Uterus (tissue), 3 donors: ENCODE measurements at regions not wholly inside any gene's neighbourhood (a gene's known extent, or its start where the extent isn't known, plus 50 kb on each side); places are given as distances from the start of the nearest gene placed in this dataset.

Experiments
- DNase-seq, 2 donors: peaks; one replicate each; pipeline ENCODE4 v3.0.0-alpha.2; 2019 to 2020
- H3K27ac ChIP-seq, 2 donors: fragments of 200-600 bp; sonication (generic); 1 replicate in 1 of 2; 2 replicates in 1 of 2; pipeline ENCODE4 v1.5.1; 2016 to 2018
- H3K27me3 ChIP-seq, 2 donors: fragments of 200-600 bp; sonication (generic); one replicate each; pipeline ENCODE4 v1.5.1; 2018 to 2019; ENCODE audit warnings: control low read depth in 1 of 2
- H3K36me3 ChIP-seq, 2 donors: fragments of 200-600 bp; sonication (generic); one replicate each; pipeline ENCODE4 v1.5.1; 2019; ENCODE audit warnings: control low read depth in 1 of 2
- H3K4me1 ChIP-seq, 2 donors: fragments of 200-600 bp; sonication (generic); one replicate each; pipeline ENCODE4 v1.5.1; 2018 to 2019; ENCODE audit warnings: control low read depth in 1 of 2
- H3K4me3 ChIP-seq, 2 donors: fragments of 200-600 bp; sonication (generic); 1 replicate in 1 of 2; 2 replicates in 1 of 2; pipeline ENCODE4 v1.5.1; 2018 to 2019; ENCODE audit warnings: mild to moderate bottlenecking in 1 of 2
- H3K9me3 ChIP-seq, 2 donors: fragments of 200-600 bp; sonication (generic); one replicate each; pipeline ENCODE4 v1.5.1; 2019; ENCODE audit warnings: control low read depth in 1 of 2
- CTCF ChIP-seq, 4 experiments: fragments of 200-600 bp in 2 of 4; fragments of 450-650 bp in 2 of 4; sonication (generic) in 2 of 4; IDR thresholded peaks; one replicate each; pipeline ENCODE4 v1.5.1; 2016 to 2019; ENCODE audit warnings: antibody characterized with exemption in 4 of 4, mild to moderate bottlenecking in 2 of 4, moderate library complexity in 1 of 4
- POLR2A ChIP-seq, 2 donors: fragments of 450-650 bp; IDR thresholded peaks; one replicate each; pipeline ENCODE4 v1.6.1; 2016; ENCODE audit warnings: antibody characterized with exemption in 2 of 2, mild to moderate bottlenecking in 1 of 2, moderate library complexity in 1 of 2
- intact Hi-C: fragments of 100-400 bp; cut with DNase I; formaldehyde crosslinking; loops from one replicate; pipeline ENCODE4 v1.15.1; 2023; ENCODE audit warnings: low total_unique reads
- donor health status: DM: yes; HTN: yes; CAD: no.

GRCh38 chr2:176656038-176656775 is 387.0 kb downstream of the MTX2 start:
- DNase-seq, result no peak
- Histone ChIP-seq H3K9me3 (no peaks in the 10 kb centered on the region), H3K27me3 (no peaks in the 10 kb centered on the region), H3K27ac (no peak overlapping the region), H3K4me1 (peaks cover 0 to 11% of the 10 kb centered on the region in 2 donors), H3K36me3 (no peaks in the 10 kb centered on the region), H3K4me3 (no peak overlapping the region)
- intact Hi-C loops, result no loop called here
- TF ChIP-seq CTCF (IDR thresholded peaks at IDR 0.05), result no peak
- no peak for TF ChIP-seq POLR2A (IDR thresholded peaks at IDR 0.05)

GRCh38 chr2:176656776-176657140 is 387.5 kb downstream of the MTX2 start:
- Histone ChIP-seq H3K4me1 (peaks cover 0 to 11% of the 10 kb centered on the region in 2 donors), H3K27me3 (no peaks in the 10 kb centered on the region), H3K36me3 (no peaks in the 10 kb centered on the region), H3K4me3 (no peak overlapping the region), H3K9me3 (no peaks in the 10 kb centered on the region), H3K27ac (no peak overlapping the region)
- intact Hi-C loops, result no loop called here
- no peak for DNase-seq
- TF ChIP-seq POLR2A (IDR thresholded peaks at IDR 0.05) (no peak), CTCF (IDR thresholded peaks at IDR 0.05) (no peak)

- no peak for TF ChIP-seq POLR2A (IDR thresholded peaks at IDR 0.05)
- no peak for TF ChIP-seq CTCF (IDR thresholded peaks at IDR 0.05)
- no peak overlapping the region for H3K4me3 ChIP-seq
- peaks cover 0 to 11% of the 10 kb centered on the region in 2 donors for H3K4me1 ChIP-seq
- no peak for DNase-seq
- H3K27me3 ChIP-seq, result no peaks in the 10 kb centered on the region
- H3K27ac ChIP-seq, result no peak overlapping the region
- intact Hi-C loops, result no loop called here
- no peaks in the 10 kb centered on the region for H3K36me3 ChIP-seq
- H3K9me3 ChIP-seq, result no peaks in the 10 kb centered on the region
These were observed 388.2 kb downstream of the MTX2 start for GRCh38 chr2:176657393-176657792.

GRCh38 chr2:176658708-176659107 is 389.5 kb downstream of the MTX2 start:
- intact Hi-C loops, result no loop called here
- no peaks in the 10 kb centered on the region for H3K36me3 ChIP-seq

More at GRCh38 chr2:176658708-176659107, 389.5 kb downstream of the MTX2 start:
- Histone ChIP-seq H3K27ac (no peak overlapping the region), H3K9me3 (no peaks in the 10 kb centered on the region), H3K27me3 (no peaks in the 10 kb centered on the region), H3K4me1 (peaks cover 0 to 8% of the 10 kb centered on the region in 2 donors), H3K4me3 (no peak overlapping the region)
- DNase-seq, result no peak
- TF ChIP-seq POLR2A (IDR thresholded peaks at IDR 0.05) (no peak), CTCF (IDR thresholded peaks at IDR 0.05) (no peak)
